ENCODE measurements at regions not wholly inside any gene's neighbourhood (a gene's known extent, or its start where the extent isn't known, plus 50 kb on each side); places are given as distances from the start of the nearest gene placed in this dataset.
A peak's percentile ranks its signal among the peaks of the same experiment; 100 is the strongest.

DNA sequence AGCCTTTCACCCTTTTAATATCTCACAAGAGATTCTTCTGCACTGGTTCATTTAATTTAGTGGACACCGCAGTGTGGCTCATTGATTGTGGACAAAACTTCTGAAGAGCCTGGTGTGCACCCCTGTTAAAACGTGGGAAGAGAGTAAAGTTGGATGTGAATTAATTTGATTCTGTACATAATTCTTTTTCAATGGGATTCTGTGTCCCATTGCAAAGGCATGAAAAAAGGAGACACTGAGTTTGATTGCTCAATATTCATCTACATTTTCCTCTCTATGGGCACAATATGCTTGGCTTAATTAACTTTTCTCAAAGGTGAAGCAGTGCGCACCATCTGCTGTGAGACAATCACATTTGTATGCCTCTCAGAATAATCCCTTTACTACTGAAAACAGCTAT, 95.1 kb downstream of the BARHL2 start:
- Histone ChIP-seq H3K4me3 (ENCODE audit: low read length) (no peak overlapping the region), H3K4me1 (ENCODE audit: control insufficient read depth, insufficient read depth, low read length) (peaks cover 3% of the 10 kb centered on the region), H3K36me3 (ENCODE audit: control insufficient read depth, insufficient read depth, low read length) (no peaks in the 10 kb centered on the region), H3K9ac (ENCODE audit: extremely low read depth, low read length, poor library complexity, severe bottlenecking) (no peak overlapping the region), H3K27ac (ENCODE audit: low read depth, low read length) (no peak overlapping the region), H3K27me3 (ENCODE audit: control insufficient read depth, insufficient read depth, low read length, poor library complexity, severe bottlenecking) (no peaks in the 10 kb centered on the region), H3K9me3 (ENCODE audit: control insufficient read depth, low read length) (no peaks in the 10 kb centered on the region)
- 85 to 100% methylated on average over 3 of the region's 3 CpGs for WGBS, 2 experiments (ENCODE audit: insufficient coverage in 1 of 2, insufficient read length in 1 of 2)
- H3K36me3 Mint-ChIP-seq (ENCODE audit: low read depth): no peaks in the 10 kb centered on the region
- peaks cover 2% of the 10 kb centered on the region for H3K9me3 Mint-ChIP-seq
- TF ChIP-seq, protein P1, sequence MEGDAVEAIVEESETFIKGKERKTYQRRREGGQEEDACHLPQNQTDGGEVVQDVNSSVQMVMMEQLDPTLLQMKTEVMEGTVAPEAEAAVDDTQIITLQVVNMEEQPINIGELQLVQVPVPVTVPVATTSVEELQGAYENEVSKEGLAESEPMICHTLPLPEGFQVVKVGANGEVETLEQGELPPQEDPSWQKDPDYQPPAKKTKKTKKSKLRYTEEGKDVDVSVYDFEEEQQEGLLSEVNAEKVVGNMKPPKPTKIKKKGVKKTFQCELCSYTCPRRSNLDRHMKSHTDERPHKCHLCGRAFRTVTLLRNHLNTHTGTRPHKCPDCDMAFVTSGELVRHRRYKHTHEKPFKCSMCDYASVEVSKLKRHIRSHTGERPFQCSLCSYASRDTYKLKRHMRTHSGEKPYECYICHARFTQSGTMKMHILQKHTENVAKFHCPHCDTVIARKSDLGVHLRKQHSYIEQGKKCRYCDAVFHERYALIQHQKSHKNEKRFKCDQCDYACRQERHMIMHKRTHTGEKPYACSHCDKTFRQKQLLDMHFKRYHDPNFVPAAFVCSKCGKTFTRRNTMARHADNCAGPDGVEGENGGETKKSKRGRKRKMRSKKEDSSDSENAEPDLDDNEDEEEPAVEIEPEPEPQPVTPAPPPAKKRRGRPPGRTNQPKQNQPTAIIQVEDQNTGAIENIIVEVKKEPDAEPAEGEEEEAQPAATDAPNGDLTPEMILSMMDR (conservative IDR thresholded peaks at IDR 0.05): no peak
- H3K4me3 Mint-ChIP-seq: no peak overlapping the region
- peaks cover 35% of the 10 kb centered on the region for H3K4me1 Mint-ChIP-seq
- no peak overlapping the region for H3K27ac Mint-ChIP-seq
- DNase-seq: no peak
- no peaks in the 10 kb centered on the region for H3K27me3 Mint-ChIP-seq (ENCODE audit: insufficient read depth)

DNA sequence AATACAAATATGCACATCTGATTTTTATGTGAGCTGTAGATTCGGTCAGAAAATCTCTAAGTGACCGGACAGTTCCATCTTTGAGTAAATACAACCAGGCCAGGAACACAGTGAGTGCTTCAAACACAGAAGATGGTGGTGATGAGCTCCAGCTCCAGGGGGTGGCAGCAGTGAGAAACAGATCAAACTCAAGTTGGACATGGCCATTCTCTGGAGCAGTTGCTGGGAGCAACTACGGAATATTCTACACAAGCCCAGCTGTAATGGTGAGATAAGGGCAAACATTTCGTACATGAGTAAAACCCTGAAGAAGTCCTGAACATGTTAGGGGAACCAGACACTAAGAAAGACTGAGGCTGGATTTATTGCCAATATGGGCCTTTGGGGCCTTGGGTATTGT, 100.7 kb downstream of the BARHL2 start:
- WGBS, 2 experiments (ENCODE audit: insufficient coverage in 1 of 2, insufficient read length in 1 of 2): 75 to 81% methylated on average over 4 of the region's 4 CpGs
- Histone ChIP-seq H3K4me3 (ENCODE audit: low read length) (no peak overlapping the region), H3K9me3 (ENCODE audit: control insufficient read depth, low read length) (no peaks in the 10 kb centered on the region), H3K36me3 (ENCODE audit: control insufficient read depth, insufficient read depth, low read length) (no peaks in the 10 kb centered on the region), H3K27ac (ENCODE audit: low read depth, low read length) (no peak overlapping the region), H3K27me3 (ENCODE audit: control insufficient read depth, insufficient read depth, low read length, poor library complexity, severe bottlenecking) (no peaks in the 10 kb centered on the region), H3K9ac (ENCODE audit: extremely low read depth, low read length, poor library complexity, severe bottlenecking) (no peak overlapping the region), H3K4me1 (ENCODE audit: control insufficient read depth, insufficient read depth, low read length) (peaks cover 12% of the 10 kb centered on the region)
- Mint-ChIP-seq H3K4me1 (peaks cover 22% of the 10 kb centered on the region), H3K36me3 (ENCODE audit: low read depth) (no peaks in the 10 kb centered on the region), H3K27ac (no peak overlapping the region), H3K9me3 (peaks cover 2% of the 10 kb centered on the region), H3K4me3 (no peak overlapping the region), H3K27me3 (ENCODE audit: insufficient read depth) (no peaks in the 10 kb centered on the region)
- TF ChIP-seq, protein P1 (conservative IDR thresholded peaks at IDR 0.05): peak; percentile 78
- DNase-seq: peak; percentile 86

DNA sequence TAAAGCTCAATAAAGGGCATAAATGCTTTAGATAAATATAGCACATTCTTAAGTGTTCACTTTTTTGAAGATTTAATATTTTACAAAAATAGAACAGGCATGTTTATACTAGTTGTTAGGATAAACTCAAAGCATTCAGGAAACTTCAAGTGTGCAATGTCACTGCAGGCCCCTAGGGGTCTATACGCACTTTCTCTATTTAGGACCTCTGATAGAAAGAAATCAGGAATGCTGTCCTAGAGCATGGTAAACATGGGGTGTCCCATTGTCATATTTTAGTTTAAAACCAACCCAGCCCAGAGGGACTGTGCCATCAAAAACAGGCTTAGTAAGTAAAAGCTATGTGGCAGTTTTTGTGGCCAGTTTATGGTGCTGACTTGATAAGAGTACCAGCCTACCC, 102.2 kb downstream of the BARHL2 start:
- no peak overlapping the region for H3K4me3 ChIP-seq (ENCODE audit: low read length)
- H3K36me3 ChIP-seq (ENCODE audit: control insufficient read depth, insufficient read depth, low read length): no peaks in the 10 kb centered on the region
- no peaks in the 10 kb centered on the region for H3K27me3 ChIP-seq (ENCODE audit: control insufficient read depth, insufficient read depth, low read length, poor library complexity, severe bottlenecking)
- TF ChIP-seq, protein P1 (conservative IDR thresholded peaks at IDR 0.05): peak; percentile 85
- no peaks in the 10 kb centered on the region for H3K9me3 ChIP-seq (ENCODE audit: control insufficient read depth, low read length)
- H3K4me1 ChIP-seq (ENCODE audit: control insufficient read depth, insufficient read depth, low read length): peaks cover 12% of the 10 kb centered on the region
- no peak for DNase-seq
- Mint-ChIP-seq H3K9me3 (peaks cover 2% of the 10 kb centered on the region), H3K4me1 (peaks cover 15% of the 10 kb centered on the region), H3K4me3 (no peak overlapping the region), H3K27ac (no peak overlapping the region), H3K27me3 (ENCODE audit: insufficient read depth) (no peaks in the 10 kb centered on the region), H3K36me3 (ENCODE audit: low read depth) (no peaks in the 10 kb centered on the region)
- 72 to 82% methylated on average over 1 of the region's 1 CpG for WGBS, 2 experiments (ENCODE audit: insufficient coverage in 1 of 2, insufficient read length in 1 of 2)
- H3K27ac ChIP-seq (ENCODE audit: low read depth, low read length): no peak overlapping the region
- H3K9ac ChIP-seq (ENCODE audit: extremely low read depth, low read length, poor library complexity, severe bottlenecking): no peak overlapping the region

Measured in endodermal cell (in vitro differentiated cells).